SH-SY5Y (cell line): ENCODE measurements at regions not wholly inside any gene's neighbourhood (a gene's known extent, or its start where the extent isn't known, plus 50 kb on each side); places are given as distances from the start of the nearest gene placed in this dataset.

Experiments used
- GATA2 ChIP-seq: IDR thresholded peaks from 2 replicates; pipeline ENCODE4 v1.6.1; 2011; ENCODE audit warnings: mild to moderate bottlenecking, low read depth, low read length
- GATA3 ChIP-seq: IDR thresholded peaks from 2 replicates; pipeline ENCODE4 v1.6.1; 2011; ENCODE audit warnings: low read depth, mild to moderate bottlenecking, low read length, moderate library complexity

DNA sequence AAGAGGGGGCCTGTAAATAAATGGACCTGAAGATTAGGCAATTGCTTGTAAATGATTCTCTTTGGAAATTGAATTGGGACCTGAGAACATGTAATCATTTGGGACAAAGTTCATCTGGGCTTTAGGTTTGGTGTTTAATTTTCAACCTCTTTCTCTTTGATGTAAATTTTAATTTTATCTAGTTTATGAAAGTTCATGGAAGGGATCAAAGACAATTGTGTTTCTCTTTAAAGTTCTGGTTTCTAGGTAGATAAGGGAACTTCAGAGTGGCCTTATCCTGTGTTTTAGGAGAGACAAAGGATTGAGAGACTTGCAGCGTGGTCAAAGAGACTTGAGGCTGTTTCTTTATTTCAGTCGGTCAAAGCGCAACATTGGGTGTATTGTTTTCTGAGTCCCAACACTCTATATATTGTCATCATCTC, 1108.3 kb downstream of the TBL1XR1 start:
- TF ChIP-seq GATA3 (no peak), GATA2 (no peak)

DNA sequence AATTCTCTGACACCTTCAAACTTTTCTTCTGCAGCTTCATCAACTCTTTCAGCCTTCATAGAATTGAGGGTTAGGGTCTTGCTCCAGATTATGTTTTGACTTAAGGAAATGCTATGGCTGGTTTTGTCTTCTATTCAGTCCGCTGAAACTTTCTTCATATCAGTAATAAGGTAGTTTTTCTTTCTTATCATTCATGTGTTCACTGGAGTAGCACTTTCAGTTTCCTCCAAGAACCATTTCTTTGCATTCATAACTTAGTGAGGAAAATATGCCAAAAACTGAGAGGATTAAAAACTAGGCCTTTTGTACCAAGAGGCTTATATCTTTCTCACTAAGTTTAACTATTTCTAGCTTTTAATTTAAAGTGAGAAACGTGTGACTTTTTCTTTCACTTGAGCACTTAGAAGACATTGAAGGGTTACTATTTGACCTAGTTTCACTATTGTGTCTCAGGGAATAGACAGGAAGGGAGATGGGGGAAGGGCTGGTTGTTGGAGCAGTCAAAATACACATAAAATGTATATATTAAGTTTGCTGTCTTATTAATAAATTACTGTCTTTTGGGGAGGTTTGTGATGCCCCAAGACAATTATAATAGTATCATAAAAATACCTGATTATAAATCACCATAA, 1110.1 kb downstream of the TBL1XR1 start:
- TF ChIP-seq GATA2 (no peak), GATA3 (no peak)

DNA sequence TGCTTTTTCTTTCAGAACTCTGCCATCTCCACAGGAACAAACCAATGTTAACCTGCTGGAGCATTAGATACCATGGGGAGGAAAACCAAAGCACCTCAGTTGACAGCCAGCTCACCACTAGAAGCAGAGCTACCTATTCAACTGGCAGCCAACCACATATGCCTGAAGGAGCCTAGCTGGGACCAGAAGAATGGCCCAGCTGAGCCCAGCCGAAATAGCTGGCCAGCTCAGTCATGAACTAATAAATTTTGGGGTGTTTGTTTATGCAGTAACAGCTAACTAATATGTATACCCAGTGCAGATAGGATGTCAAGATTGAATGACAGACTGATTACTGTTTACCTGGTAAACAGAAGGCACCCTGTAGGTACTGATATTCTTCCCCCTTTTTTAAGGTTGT, 1117.5 kb downstream of the TBL1XR1 start:
- TF ChIP-seq GATA2: no peak
- no peak for TF ChIP-seq GATA3

DNA sequence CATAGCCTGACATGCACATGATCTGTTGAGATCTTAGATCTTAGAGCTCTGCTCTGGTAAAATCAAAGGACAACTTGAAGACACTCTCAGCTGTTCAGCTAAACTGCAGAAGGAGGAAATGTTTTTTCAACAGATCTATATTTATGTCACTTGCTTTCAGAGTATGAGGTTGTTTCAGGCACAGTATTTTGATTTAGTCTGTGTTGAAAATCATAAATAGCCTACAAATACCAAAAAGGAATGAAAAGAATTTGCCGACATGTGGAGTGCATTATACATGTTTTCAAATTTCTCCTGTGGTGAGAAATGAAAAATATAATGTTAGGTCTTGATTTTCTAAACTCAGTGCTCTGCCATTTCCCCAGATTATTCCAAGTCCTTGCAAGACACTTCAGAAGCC, 1118.4 kb downstream of the TBL1XR1 start:
- TF ChIP-seq GATA2 (no peak), GATA3 (no peak)

DNA sequence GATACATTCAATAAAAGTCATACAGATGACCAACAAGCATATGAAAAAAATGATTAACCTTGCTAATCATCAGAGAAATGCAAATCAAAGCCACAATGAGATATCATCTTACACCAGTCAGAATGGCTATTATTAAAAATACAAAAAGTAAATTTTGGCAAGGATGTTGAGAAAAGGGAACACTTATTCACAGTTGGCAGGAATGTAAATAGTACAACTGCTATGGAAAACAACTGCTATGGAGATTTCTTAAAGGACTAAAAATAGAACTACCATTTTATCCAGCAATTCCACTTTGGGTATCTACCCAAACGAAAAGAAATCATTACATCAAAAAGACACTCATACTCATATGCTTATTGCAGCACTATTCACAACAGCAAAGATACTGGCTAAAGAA, 1121.8 kb downstream of the TBL1XR1 start:
- TF ChIP-seq GATA3: no peak
- no peak for TF ChIP-seq GATA2

DNA sequence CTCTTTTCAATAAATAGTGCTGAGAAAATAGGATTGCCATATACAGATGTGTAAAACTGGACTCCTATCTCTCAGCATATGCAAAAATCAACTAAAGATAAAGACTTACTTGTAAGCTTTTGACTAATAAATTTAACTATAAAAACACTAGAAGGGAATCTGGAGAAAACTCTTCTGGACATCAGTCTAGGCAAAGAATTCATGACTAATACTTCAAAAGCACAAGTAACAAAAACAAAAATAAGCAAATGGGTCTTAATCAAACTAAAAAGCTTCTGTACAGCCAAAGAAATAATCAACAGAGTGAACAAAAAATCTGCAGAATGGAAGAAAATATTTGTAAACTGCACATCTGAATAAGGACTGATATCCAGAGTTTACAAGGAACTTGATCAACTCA, 1122.2 kb downstream of the TBL1XR1 start:
- TF ChIP-seq GATA2 (no peak), GATA3 (no peak)

DNA sequence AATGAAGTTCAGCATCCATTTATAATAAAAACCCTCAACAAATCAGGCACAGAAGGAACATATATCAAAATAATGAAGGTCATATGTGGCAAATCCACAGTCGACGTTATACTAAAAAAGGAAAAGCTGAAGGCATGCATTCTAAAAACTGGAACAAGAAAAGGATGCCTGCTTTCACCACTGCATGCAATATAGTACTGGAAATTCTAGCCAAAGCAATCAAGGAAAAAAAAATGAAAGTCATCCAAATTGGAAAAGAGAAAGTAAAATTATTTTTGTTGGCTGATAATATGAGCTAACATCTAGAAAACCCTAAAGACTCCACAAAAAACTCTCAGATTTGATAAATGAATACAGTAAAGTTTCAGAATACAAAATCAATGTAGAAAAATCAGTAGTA, 1123.2 kb downstream of the TBL1XR1 start:
- TF ChIP-seq GATA2 (no peak), GATA3 (no peak)

DNA sequence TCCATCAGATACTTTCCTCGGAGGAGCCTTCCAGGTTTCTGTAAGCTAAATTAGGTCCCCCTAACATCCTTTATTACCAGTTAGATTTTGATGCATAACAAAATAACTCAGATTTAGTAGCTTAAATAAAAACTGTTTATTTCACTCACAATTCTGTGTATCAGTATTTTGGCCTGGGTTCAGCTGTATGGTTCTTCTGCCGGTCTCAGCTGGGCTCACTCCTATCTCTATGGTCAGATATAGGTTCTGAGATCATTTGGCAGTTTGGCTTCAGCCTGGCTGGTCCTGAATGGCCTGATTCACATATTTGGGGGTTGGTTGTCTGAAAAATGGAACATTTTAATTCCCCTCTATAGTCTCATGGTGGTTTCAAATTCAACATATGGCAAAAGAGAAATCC, 1125.3 kb downstream of the TBL1XR1 start:
- TF ChIP-seq GATA3: no peak
- no peak for TF ChIP-seq GATA2

DNA sequence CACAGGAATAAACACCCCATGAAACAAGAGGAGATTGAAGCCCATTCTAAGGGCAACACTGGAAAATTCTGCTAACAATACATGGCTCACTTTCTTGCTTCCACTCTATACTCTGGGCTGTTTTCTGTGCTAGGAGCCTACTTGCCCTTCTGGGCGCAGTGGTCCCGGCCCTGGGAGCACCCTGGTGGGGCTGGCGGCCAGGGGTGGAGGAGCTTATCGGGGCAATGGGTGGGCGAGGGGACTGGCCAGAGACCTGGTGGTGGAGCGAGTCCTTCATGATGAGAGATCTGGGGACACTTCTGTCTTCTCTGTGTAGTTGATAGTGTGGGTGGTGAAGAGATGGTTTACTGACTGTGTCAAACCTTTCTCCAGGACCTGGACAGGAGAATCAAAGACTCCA, 1128.5 kb downstream of the TBL1XR1 start:
- TF ChIP-seq GATA2: no peak
- TF ChIP-seq GATA3: no peak

DNA sequence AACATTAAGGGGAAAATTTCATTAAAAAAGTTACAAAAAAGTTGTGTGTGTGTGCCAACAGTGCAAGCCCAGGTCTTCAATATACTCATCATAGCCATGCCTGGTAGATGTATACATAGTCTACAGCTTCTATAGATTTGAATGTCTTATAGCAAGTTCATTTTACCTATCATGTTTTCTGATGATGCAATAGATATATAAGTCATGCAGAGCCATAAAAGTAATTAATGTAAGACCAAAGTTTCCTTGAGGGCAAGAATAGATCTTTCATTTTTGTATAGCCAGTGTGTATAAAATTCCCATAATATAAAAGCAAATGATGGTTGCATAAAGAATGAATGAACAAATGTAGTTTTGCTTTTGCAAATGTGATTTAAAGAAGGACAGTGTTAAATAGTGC, 1138.4 kb downstream of the TBL1XR1 start:
- no peak for TF ChIP-seq GATA3
- TF ChIP-seq GATA2: no peak

DNA sequence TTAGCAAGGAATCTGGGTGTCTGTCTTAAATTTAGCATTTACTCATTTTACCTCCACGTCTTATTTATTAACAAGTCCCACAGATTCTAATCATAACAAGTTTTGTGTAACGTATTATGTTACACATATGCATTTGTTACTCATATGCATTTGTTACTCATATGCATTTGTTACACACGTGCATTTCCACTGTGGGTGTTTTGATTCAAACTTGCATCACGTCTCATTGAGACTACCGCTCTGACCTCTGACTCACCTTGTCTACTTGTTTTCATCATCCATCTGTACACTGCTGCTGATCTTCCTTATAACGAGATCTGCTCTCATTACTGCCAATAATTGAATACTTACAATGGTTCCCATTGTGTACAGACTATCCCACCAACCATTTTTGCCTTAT, 1141.4 kb downstream of the TBL1XR1 start:
- TF ChIP-seq GATA3 (no peak), GATA2 (no peak)

DNA sequence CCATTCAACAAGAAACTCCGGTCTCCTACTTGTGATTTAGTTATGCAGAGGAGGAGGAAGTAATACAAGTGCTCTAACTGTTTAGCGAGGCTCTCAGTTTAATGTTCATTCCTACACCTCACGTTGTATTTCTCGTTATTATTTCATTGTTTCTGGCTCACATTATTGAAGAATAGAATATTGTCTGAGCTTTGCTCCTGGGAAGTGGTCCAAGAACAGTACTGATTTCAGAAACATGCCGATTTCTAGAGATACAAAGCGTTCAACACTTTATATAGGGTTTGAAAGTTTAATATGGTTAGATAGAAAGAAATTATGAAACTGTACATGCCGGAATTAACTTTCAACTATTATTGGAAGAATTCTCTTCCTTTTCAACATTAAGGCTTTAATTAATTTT, 1145.5 kb downstream of the TBL1XR1 start:
- TF ChIP-seq GATA3: no peak
- no peak for TF ChIP-seq GATA2

DNA sequence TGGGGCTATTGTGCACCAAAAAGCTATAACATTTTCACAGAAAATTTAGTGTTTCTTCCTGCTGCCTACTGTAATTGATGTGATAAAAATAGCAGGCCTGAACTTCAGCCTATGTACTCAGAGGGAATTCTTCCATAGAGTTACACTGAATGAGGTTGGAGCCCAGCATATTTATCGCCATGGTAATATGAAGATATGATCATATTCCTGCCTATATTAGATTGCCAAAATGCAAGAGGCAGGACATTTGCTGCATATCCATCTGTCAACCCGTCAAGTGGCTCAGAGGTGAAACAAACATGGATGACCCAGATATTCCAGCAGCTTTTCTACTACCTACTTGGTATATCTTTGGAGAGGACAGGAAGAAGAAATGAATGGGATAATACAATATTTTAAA, 1150.6 kb downstream of the TBL1XR1 start:
- TF ChIP-seq GATA3: peak; percentile 79
- peak; percentile 87 for TF ChIP-seq GATA2

DNA sequence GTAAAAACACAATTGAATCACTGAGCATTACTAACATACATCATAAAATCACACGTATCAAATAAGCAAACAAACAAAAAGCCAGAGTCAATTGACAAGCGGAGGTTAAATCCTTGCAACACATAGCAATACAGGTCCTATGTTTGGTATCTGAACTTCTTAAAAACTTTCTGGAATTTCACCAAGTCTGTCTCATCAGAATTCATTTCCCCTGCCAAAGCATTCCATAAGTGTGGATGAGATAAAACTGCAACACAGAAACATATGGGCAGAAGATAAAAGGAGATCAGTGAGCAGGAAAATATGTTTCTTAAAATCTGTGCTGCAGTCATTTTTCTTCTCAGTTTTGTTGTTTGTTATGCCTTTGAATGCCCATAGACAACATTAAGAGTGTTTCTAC, 1155.5 kb downstream of the TBL1XR1 start:
- TF ChIP-seq GATA2: no peak
- no peak for TF ChIP-seq GATA3

DNA sequence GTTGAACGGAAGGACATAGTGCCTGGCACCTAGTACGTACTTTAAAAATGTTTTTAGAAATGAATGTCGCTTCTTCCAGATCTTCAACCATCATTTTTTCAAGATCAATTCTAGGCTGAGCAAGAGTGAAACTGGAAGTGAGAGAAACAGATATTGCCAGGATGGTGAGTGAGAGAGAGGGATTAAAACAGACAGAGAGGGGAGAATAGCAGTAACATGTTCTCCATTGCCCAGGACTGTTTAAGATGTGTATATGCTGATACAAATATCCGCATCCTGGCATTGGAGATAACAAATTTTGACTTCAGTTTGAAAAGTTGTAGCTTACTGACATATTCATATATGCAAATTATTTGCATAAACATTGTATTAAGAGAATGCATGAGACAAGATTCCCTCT, 1156.1 kb downstream of the TBL1XR1 start:
- TF ChIP-seq GATA2 (no peak), GATA3 (no peak)

DNA sequence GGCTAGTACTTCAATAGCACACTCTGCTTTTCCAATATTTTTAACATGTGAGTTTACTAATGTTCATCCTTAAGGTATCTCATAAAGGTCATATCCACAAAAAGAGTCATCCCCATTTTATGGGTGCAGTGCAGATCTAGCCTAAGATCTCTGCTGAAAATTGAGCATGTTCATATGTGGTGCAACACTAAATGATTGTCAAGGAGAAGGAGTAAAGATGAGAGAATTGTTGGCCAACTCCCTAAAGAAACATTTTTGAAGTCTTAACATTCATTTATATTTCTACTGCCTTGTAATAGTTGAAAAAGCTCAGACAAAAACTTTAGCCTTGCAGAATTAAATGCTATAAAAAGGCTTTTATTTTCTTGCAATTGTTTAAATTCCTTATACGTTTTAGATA, 1159.6 kb downstream of the TBL1XR1 start:
- TF ChIP-seq GATA3 (no peak), GATA2 (no peak)

DNA sequence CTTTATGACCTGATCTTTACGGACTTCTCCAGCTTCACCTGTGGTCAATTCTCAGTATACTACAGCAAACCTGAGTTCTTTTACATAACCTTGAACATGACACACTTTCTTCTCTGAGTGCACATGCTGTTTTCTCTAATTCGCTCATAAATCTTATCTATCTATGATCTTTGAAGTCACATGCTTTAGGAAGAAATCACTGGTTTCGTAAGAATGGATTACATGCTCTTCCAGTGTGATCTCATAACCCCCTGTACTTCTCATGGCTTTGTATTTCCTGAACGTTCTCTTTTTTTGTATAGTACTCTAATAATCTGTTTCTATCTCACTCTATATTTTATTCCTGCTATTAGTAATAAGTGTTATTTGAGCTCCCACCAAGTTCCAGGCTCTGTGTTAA, 1165.2 kb downstream of the TBL1XR1 start:
- TF ChIP-seq GATA2: no peak
- no peak for TF ChIP-seq GATA3
